WTC11 (cell line): ENCODE measurements at regions not wholly inside any gene's neighbourhood (a gene's known extent, or its start where the extent isn't known, plus 50 kb on each side); places are given as distances from the start of the nearest gene placed in this dataset.

ENCODE experiments used
- ATAC-seq: fragments of 200-7000 bp; cut with Tn5 transposase; 2 replicates; pipeline ENCODE4 v1.10.0; 2021; ENCODE audit warnings: mild to moderate bottlenecking, moderate library complexity
- CTCF ChIA-PET: fragments of 300-600 bp; sonication (Branson Sonifier 250); formaldehyde crosslinking; loops from one replicate; lab custom pipeline; 2021; ENCODE audit warnings: antibody characterized with exemption; lab: Charles Lee
- POLR2A ChIA-PET: fragments of 350-600 bp; sonication (Branson Sonifier 250); formaldehyde crosslinking; loops from one replicate; lab custom pipeline; 2021; ENCODE audit warnings: antibody characterized with exemption; lab: Charles Lee
- DNase-seq: peaks from one replicate; pipeline ENCODE4 v3.0.0; 2021; ENCODE audit warnings: low spot score
- H3K27ac Mint-ChIP-seq: 2 replicates; pipeline ENCODE4 v1.8.0; 2021; ENCODE audit warnings: mixed read lengths
- H3K27me3 Mint-ChIP-seq: 2 replicates; pipeline ENCODE4 v1.8.0; 2021; ENCODE audit warnings: low read depth, mild to moderate bottlenecking, moderate library complexity, mixed read lengths
- H3K36me3 Mint-ChIP-seq: 2 replicates; pipeline ENCODE4 v1.8.0; 2021; ENCODE audit warnings: mixed read lengths
- H3K4me1 Mint-ChIP-seq: 2 replicates; pipeline ENCODE4 v1.8.0; 2022; ENCODE audit warnings: mixed read lengths
- H3K4me3 Mint-ChIP-seq: 2 replicates; pipeline ENCODE4 v1.8.0; 2021; ENCODE audit warnings: mild to moderate bottlenecking, moderate library complexity, mixed read lengths
- H3K9me3 Mint-ChIP-seq: 2 replicates; pipeline ENCODE4 v1.8.0; 2021; ENCODE audit warnings: mixed read lengths
- ATF1 ChIP-seq: sonication (generic); formaldehyde crosslinking; IDR thresholded peaks from 2 replicates; pipeline ENCODE4 v1.8.1; 2023; ENCODE audit warnings: mild to moderate bottlenecking, moderate library complexity, missing genetic modification reagents
- CREM ChIP-seq: sonication (generic); formaldehyde crosslinking; IDR thresholded peaks from 2 replicates; pipeline ENCODE4 v1.8.1; 2022; ENCODE audit warnings: mild to moderate bottlenecking, missing genetic modification reagents, moderate library complexity
- FOXJ3 ChIP-seq: sonication (generic); formaldehyde crosslinking; IDR thresholded peaks from 2 replicates; pipeline ENCODE4 v1.9.0; 2021; ENCODE audit warnings: missing genetic modification reagents, mild to moderate bottlenecking, borderline replicate concordance
- FOXP1 ChIP-seq: sonication (generic); formaldehyde crosslinking; IDR thresholded peaks from 2 replicates; pipeline ENCODE4 v1.8.0; 2022; ENCODE audit warnings: missing genetic modification reagents, mild to moderate bottlenecking, moderate library complexity, borderline replicate concordance
- IRF1 ChIP-seq: sonication (generic); formaldehyde crosslinking; IDR thresholded peaks from 2 replicates; pipeline ENCODE4 v1.8.0; 2023; ENCODE audit warnings: missing genetic modification reagents
- IRF2 ChIP-seq: sonication (generic); formaldehyde crosslinking; IDR thresholded peaks from 2 replicates; pipeline ENCODE4 v1.8.0; 2022; ENCODE audit warnings: low read depth, missing genetic modification reagents, borderline replicate concordance
- KAT7 ChIP-seq: sonication (generic); formaldehyde crosslinking; IDR thresholded peaks from 2 replicates; pipeline ENCODE4 v1.8.1; 2023; ENCODE audit warnings: missing genetic modification reagents, mild to moderate bottlenecking, borderline replicate concordance
- MLX ChIP-seq: sonication (generic); formaldehyde crosslinking; IDR thresholded peaks from 2 replicates; pipeline ENCODE4 v1.8.1; 2023; ENCODE audit warnings: mild to moderate bottlenecking, missing genetic modification reagents, moderate library complexity
- NFATC4 ChIP-seq: fragments of 250-450 bp; sonication (Bioruptor Pico); IDR thresholded peaks from 2 replicates; pipeline ENCODE4 v1.9.0; 2021; ENCODE audit warnings: mild to moderate bottlenecking
- PRDM15 ChIP-seq: sonication (generic); formaldehyde crosslinking; IDR thresholded peaks from 2 replicates; pipeline ENCODE4 v1.8.0; 2022; ENCODE audit warnings: missing genetic modification reagents
- SOX15 ChIP-seq: fragments of 250-450 bp; sonication (Bioruptor Pico); IDR thresholded peaks from 2 replicates; pipeline ENCODE4 v1.9.0; 2021; ENCODE audit warnings: mild to moderate bottlenecking
- STAT6 ChIP-seq: sonication (generic); formaldehyde crosslinking; conservative IDR thresholded peaks from 2 replicates; pipeline ENCODE4 v1.8.1; 2023; ENCODE audit warnings: mild to moderate bottlenecking, low read depth, missing genetic modification reagents, moderate library complexity
- USF1 ChIP-seq: sonication (generic); formaldehyde crosslinking; IDR thresholded peaks from 2 replicates; pipeline ENCODE4 v1.8.0; 2022; ENCODE audit warnings: mild to moderate bottlenecking, missing genetic modification reagents
- USF2 ChIP-seq: sonication (generic); formaldehyde crosslinking; IDR thresholded peaks from 2 replicates; pipeline ENCODE4 v1.8.1; 2023; ENCODE audit warnings: mild to moderate bottlenecking, missing genetic modification reagents, moderate library complexity
- ZBTB43 ChIP-seq: sonication (generic); formaldehyde crosslinking; IDR thresholded peaks from 2 replicates; pipeline ENCODE4 v1.8.1; 2023; ENCODE audit warnings: mild to moderate bottlenecking, missing genetic modification reagents
- ZNF232 ChIP-seq: sonication (generic); formaldehyde crosslinking; IDR thresholded peaks from 2 replicates; pipeline ENCODE4 v1.8.0; 2022; ENCODE audit warnings: mild to moderate bottlenecking, missing genetic modification reagents
- ZNF281 ChIP-seq: sonication (generic); formaldehyde crosslinking; IDR thresholded peaks from 2 replicates; pipeline ENCODE4 v1.8.0; 2023; ENCODE audit warnings: mild to moderate bottlenecking, missing genetic modification reagents
- ZNF396 ChIP-seq: fragments of 250-450 bp; sonication (Bioruptor Pico); IDR thresholded peaks from 2 replicates; pipeline ENCODE4 v1.8.0; 2021; ENCODE audit warnings: mild to moderate bottlenecking, moderate library complexity, borderline replicate concordance

- no peak for TF ChIP-seq USF1
Measured at GRCh38 chr5:2391566-2391965, 359.9 kb downstream of the IRX2 start (continued).

GRCh38 chr5:2391021-2391420 is 360.5 kb downstream of the IRX2 start:
- Mint-ChIP-seq H3K27me3 (no peaks in the 10 kb centered on the region), H3K4me1 (no peaks in the 10 kb centered on the region), H3K9me3 (0 out of 2 replicates have a peak, but pooled peaks cover 3% of the 10 kb centered on the region), H3K4me3 (no peak overlapping the region), H3K36me3 (no peaks in the 10 kb centered on the region), H3K27ac (no peak overlapping the region)
- CTCF ChIA-PET: no interaction called here
- TF ChIP-seq IRF2 (CRISPR knock-in tag) (no peak), IRF1 (no peak), ATF1 (CRISPR knock-in tag) (no peak), ZNF281 (no peak), USF2 (CRISPR knock-in tag) (no peak), FOXP1 (CRISPR knock-in tag) (no peak)
- ATAC-seq (no peak), DNase-seq (no peak)
- POLR2A ChIA-PET: no interaction called here

GRCh38 chr5:2388571-2388970 is 362.9 kb downstream of the IRX2 start:
- no peak for DNase-seq
- no peak overlapping the region for H3K4me3 Mint-ChIP-seq
- ChIA-PET CTCF (interaction anchor here (2.0 kb wide), 1 partner anchor 27 kb away, joined by 6 read pairs; no protein-coding TSS in a partner anchor), POLR2A (no interaction called here)
- no peaks in the 10 kb centered on the region for H3K9me3 Mint-ChIP-seq
- no peak overlapping the region for H3K27ac Mint-ChIP-seq
- no peaks in the 10 kb centered on the region for H3K27me3 Mint-ChIP-seq
- no peaks in the 10 kb centered on the region for H3K4me1 Mint-ChIP-seq
- H3K36me3 Mint-ChIP-seq: no peaks in the 10 kb centered on the region
- no peak for TF ChIP-seq ZNF396 (CRISPR knock-in tag)
- TF ChIP-seq MLX: no peak
- no peak for TF ChIP-seq FOXJ3
- TF ChIP-seq ZBTB43: no peak
- TF ChIP-seq ZNF232 (CRISPR knock-in tag): no peak
- no peak for TF ChIP-seq SOX15 (CRISPR knock-in tag)
- no peak for TF ChIP-seq KAT7 (CRISPR knock-in tag)
- no peak for TF ChIP-seq PRDM15 (CRISPR knock-in tag)
- TF ChIP-seq USF1: no peak
- TF ChIP-seq STAT6 (CRISPR knock-in tag): no peak
- no peak for TF ChIP-seq NFATC4 (CRISPR knock-in tag)
- TF ChIP-seq CREM (CRISPR knock-in tag): no peak
- no peak for TF ChIP-seq IRF2 (CRISPR knock-in tag)
- no peak for ATAC-seq
